ENCODE measurements at regions not wholly inside any gene's neighbourhood (a gene's known extent, or its start where the extent isn't known, plus 50 kb on each side); places are given as distances from the start of the nearest gene placed in this dataset.

- Histone ChIP-seq H3K36me3 (replicated peaks; ENCODE audit: low read depth, low read length) (no peaks in the 10 kb centered on the region), H3K9ac (ENCODE audit: low read length) (no peak overlapping the region), H3K4me3 (ENCODE audit: low read length) (no peak overlapping the region), H3K27me3 (ENCODE audit: low read depth, low read length) (peaks cover 7% of the 10 kb centered on the region; the same call in 1 of the 2 replicates), H3K9me3 (ENCODE audit: insufficient read depth, low read length) (no peaks in the 10 kb centered on the region), H2AFZ (ENCODE audit: low read depth, low read length) (no peak overlapping the region), H3K79me2 (ENCODE audit: low read length) (no peaks in the 10 kb centered on the region), H3K4me1 (ENCODE audit: low read length) (no peaks in the 10 kb centered on the region), H3K27ac (ENCODE audit: low read length) (no peak overlapping the region), H3K4me2 (ENCODE audit: low read length) (no peak overlapping the region), H4K20me1 (ENCODE audit: insufficient read depth, low read length) (no peaks in the 10 kb centered on the region)
- TF ChIP-seq EZH2phosphoT487 (IDR thresholded peaks at IDR 0.05; ENCODE audit: low read depth) = no peak
- no peak for TF ChIP-seq CTCF (IDR thresholded peaks at IDR 0.05; ENCODE audit: low read depth, low read length)
Observed at GRCh38 chr2:103012590-103012989, 250.8 kb downstream of the TMEM182 start.

GRCh38 chr2:103025056-103025455 lies 263.2 kb downstream of the TMEM182 start:
- H3K4me2 ChIP-seq (ENCODE audit: low read length) = no peak overlapping the region
- no peak overlapping the region for H3K27ac ChIP-seq (ENCODE audit: low read length)
- no peaks in the 10 kb centered on the region for H3K9me3 ChIP-seq (ENCODE audit: insufficient read depth, low read length)
- TF ChIP-seq CTCF (IDR thresholded peaks at IDR 0.05; ENCODE audit: low read depth, low read length) (no peak), EZH2phosphoT487 (IDR thresholded peaks at IDR 0.05; ENCODE audit: low read depth) (no peak)
- no peaks in the 10 kb centered on the region for H3K27me3 ChIP-seq (ENCODE audit: low read depth, low read length)
- no peaks in the 10 kb centered on the region for H4K20me1 ChIP-seq (ENCODE audit: insufficient read depth, low read length)
- H3K4me1 ChIP-seq (ENCODE audit: low read length) = no peaks in the 10 kb centered on the region
- no peak overlapping the region for H3K9ac ChIP-seq (ENCODE audit: low read length)
- no peak overlapping the region for H2AFZ ChIP-seq (ENCODE audit: low read depth, low read length)
- H3K36me3 ChIP-seq (replicated peaks; ENCODE audit: low read depth, low read length) = no peaks in the 10 kb centered on the region
- no peaks in the 10 kb centered on the region for H3K79me2 ChIP-seq (ENCODE audit: low read length)
- no peak overlapping the region for H3K4me3 ChIP-seq (ENCODE audit: low read length)

- H3K27me3 ChIP-seq (ENCODE audit: low read depth, low read length) = no peaks in the 10 kb centered on the region
- no peak overlapping the region for H2AFZ ChIP-seq (ENCODE audit: low read depth, low read length)
Observed at GRCh38 chr2:103028181-103028580, 266.4 kb downstream of the TMEM182 start.

More at GRCh38 chr2:103028181-103028580, 266.4 kb downstream of the TMEM182 start:
- TF ChIP-seq EZH2phosphoT487 (IDR thresholded peaks at IDR 0.05; ENCODE audit: low read depth) = no peak
- no peak for TF ChIP-seq CTCF (IDR thresholded peaks at IDR 0.05; ENCODE audit: low read depth, low read length)
- H3K27ac ChIP-seq (ENCODE audit: low read length) = no peak overlapping the region
- H3K9me3 ChIP-seq (ENCODE audit: insufficient read depth, low read length) = no peaks in the 10 kb centered on the region
- no peak overlapping the region for H3K4me3 ChIP-seq (ENCODE audit: low read length)
- no peaks in the 10 kb centered on the region for H4K20me1 ChIP-seq (ENCODE audit: insufficient read depth, low read length)
- H3K4me2 ChIP-seq (ENCODE audit: low read length) = no peak overlapping the region
- H3K79me2 ChIP-seq (ENCODE audit: low read length) = no peaks in the 10 kb centered on the region
- H3K36me3 ChIP-seq (replicated peaks; ENCODE audit: low read depth, low read length) = no peaks in the 10 kb centered on the region
- no peaks in the 10 kb centered on the region for H3K4me1 ChIP-seq (ENCODE audit: low read length)
- no peak overlapping the region for H3K9ac ChIP-seq (ENCODE audit: low read length)
